ENCODE measurements at regions not wholly inside any gene's neighbourhood (a gene's known extent, or its start where the extent isn't known, plus 50 kb on each side); places are given as distances from the start of the nearest gene placed in this dataset.

- Histone ChIP-seq H3K9me2 (replicated peaks; ENCODE audit: control insufficient read depth, low read length) (no peaks in the 10 kb centered on the region), H3K4me1 (ENCODE audit: control insufficient read depth, low read length) (no peaks in the 10 kb centered on the region), H3K27ac (ENCODE audit: low read depth, low read length) (no peak overlapping the region), H4K20me1 (ENCODE audit: control insufficient read depth, insufficient read depth, low read depth, low read length) (no peaks in the 10 kb centered on the region), H3F3A (ENCODE audit: control insufficient read depth, insufficient read depth) (no peaks in the 10 kb centered on the region), H3K9me3 (ENCODE audit: control insufficient read depth, insufficient read depth, low read length) (peaks cover 3% of the 10 kb centered on the region; the same call in 1 of the 2 replicates), H3K27me3 (ENCODE audit: control insufficient read depth, low read length) (no peaks in the 10 kb centered on the region), H3K79me2 (ENCODE audit: control insufficient read depth, low read length) (no peaks in the 10 kb centered on the region), H3K4me3 (ENCODE audit: low read length) (no peak overlapping the region), H3K36me3 (ENCODE audit: control insufficient read depth, low read length) (no peaks in the 10 kb centered on the region), H3K4me2 (ENCODE audit: low read length) (no peak overlapping the region)
- TF ChIP-seq EZH2phosphoT487 (IDR thresholded peaks at IDR 0.05; ENCODE audit: borderline replicate concordance, low read length), result no peak
- TF ChIP-seq CTCF (IDR thresholded peaks at IDR 0.05; ENCODE audit: low read depth, low read length, poor library complexity, severe bottlenecking), result no peak
These were observed 226.4 kb upstream of the DSEL start for GRCh38 chr18:67742954-67743353.

- no peak overlapping the region for H3K27ac ChIP-seq (ENCODE audit: low read depth, low read length)
- no peaks in the 10 kb centered on the region for H3K4me1 ChIP-seq (ENCODE audit: control insufficient read depth, low read length)
- H3K79me2 ChIP-seq (ENCODE audit: control insufficient read depth, low read length), result no peaks in the 10 kb centered on the region
- H3K27me3 ChIP-seq (ENCODE audit: control insufficient read depth, low read length), result no peaks in the 10 kb centered on the region
- no peaks in the 10 kb centered on the region for H3F3A ChIP-seq (ENCODE audit: control insufficient read depth, insufficient read depth)
- H3K4me3 ChIP-seq (ENCODE audit: low read length), result no peak overlapping the region
- TF ChIP-seq EZH2phosphoT487 (IDR thresholded peaks at IDR 0.05; ENCODE audit: borderline replicate concordance, low read length) (no peak), CTCF (IDR thresholded peaks at IDR 0.05; ENCODE audit: low read depth, low read length, poor library complexity, severe bottlenecking) (no peak)
- no peaks in the 10 kb centered on the region for H4K20me1 ChIP-seq (ENCODE audit: control insufficient read depth, insufficient read depth, low read depth, low read length)
- peaks cover 3% of the 10 kb centered on the region; the same call in 1 of the 2 replicates for H3K9me3 ChIP-seq (ENCODE audit: control insufficient read depth, insufficient read depth, low read length)
- no peak overlapping the region for H3K4me2 ChIP-seq (ENCODE audit: low read length)
- H3K36me3 ChIP-seq (ENCODE audit: control insufficient read depth, low read length), result no peaks in the 10 kb centered on the region
- H3K9me2 ChIP-seq (replicated peaks; ENCODE audit: control insufficient read depth, low read length), result no peaks in the 10 kb centered on the region
These were observed 226.0 kb upstream of the DSEL start for GRCh38 chr18:67742525-67742924.

GRCh38 chr18:67735506-67735905, 219.0 kb upstream of the DSEL start:
- TF ChIP-seq EZH2phosphoT487 (IDR thresholded peaks at IDR 0.05; ENCODE audit: borderline replicate concordance, low read length) (no peak), CTCF (IDR thresholded peaks at IDR 0.05; ENCODE audit: low read depth, low read length, poor library complexity, severe bottlenecking) (no peak)
- Histone ChIP-seq H4K20me1 (ENCODE audit: control insufficient read depth, insufficient read depth, low read depth, low read length) (no peaks in the 10 kb centered on the region), H3K27ac (ENCODE audit: low read depth, low read length) (no peak overlapping the region), H3K4me1 (ENCODE audit: control insufficient read depth, low read length) (no peaks in the 10 kb centered on the region), H3K4me2 (ENCODE audit: low read length) (no peak overlapping the region), H3K36me3 (ENCODE audit: control insufficient read depth, low read length) (no peaks in the 10 kb centered on the region), H3K9me3 (ENCODE audit: control insufficient read depth, insufficient read depth, low read length) (no peaks in the 10 kb centered on the region), H3F3A (ENCODE audit: control insufficient read depth, insufficient read depth) (no peaks in the 10 kb centered on the region), H3K79me2 (ENCODE audit: control insufficient read depth, low read length) (no peaks in the 10 kb centered on the region), H3K27me3 (ENCODE audit: control insufficient read depth, low read length) (no peaks in the 10 kb centered on the region), H3K4me3 (ENCODE audit: low read length) (no peak overlapping the region), H3K9me2 (replicated peaks; ENCODE audit: control insufficient read depth, low read length) (no peaks in the 10 kb centered on the region)

DNA sequence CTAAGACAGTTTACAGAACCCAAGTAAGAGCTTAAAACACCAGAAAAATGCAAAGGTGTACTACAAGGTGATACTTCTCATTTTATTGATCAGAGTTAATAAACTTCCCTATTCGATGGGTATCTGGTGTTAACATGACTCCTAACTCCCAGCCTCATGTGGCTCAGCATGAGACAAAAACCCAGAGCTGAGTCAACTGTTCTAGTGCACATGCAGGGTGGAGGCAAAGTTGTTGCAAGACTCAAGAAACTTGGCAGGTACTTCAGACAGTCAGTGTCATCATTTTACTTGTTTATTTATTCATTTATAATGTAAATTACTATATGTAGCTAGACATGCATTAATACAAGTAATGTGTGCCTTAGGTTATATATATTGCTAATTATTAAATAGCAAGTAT, 216.6 kb upstream of the DSEL start:
- H3K4me2 ChIP-seq (ENCODE audit: low read length), result no peak overlapping the region
- no peaks in the 10 kb centered on the region for H3F3A ChIP-seq (ENCODE audit: control insufficient read depth, insufficient read depth)
- no peaks in the 10 kb centered on the region for H3K4me1 ChIP-seq (ENCODE audit: control insufficient read depth, low read length)
- no peaks in the 10 kb centered on the region for H4K20me1 ChIP-seq (ENCODE audit: control insufficient read depth, insufficient read depth, low read depth, low read length)
- H3K27ac ChIP-seq (ENCODE audit: low read depth, low read length), result no peak overlapping the region
- H3K9me3 ChIP-seq (ENCODE audit: control insufficient read depth, insufficient read depth, low read length), result no peaks in the 10 kb centered on the region
- no peaks in the 10 kb centered on the region for H3K9me2 ChIP-seq (replicated peaks; ENCODE audit: control insufficient read depth, low read length)
- H3K79me2 ChIP-seq (ENCODE audit: control insufficient read depth, low read length), result no peaks in the 10 kb centered on the region
- TF ChIP-seq CTCF (IDR thresholded peaks at IDR 0.05; ENCODE audit: low read depth, low read length, poor library complexity, severe bottlenecking), result no peak
- no peak for TF ChIP-seq EZH2phosphoT487 (IDR thresholded peaks at IDR 0.05; ENCODE audit: borderline replicate concordance, low read length)
- no peaks in the 10 kb centered on the region for H3K36me3 ChIP-seq (ENCODE audit: control insufficient read depth, low read length)
- H3K27me3 ChIP-seq (ENCODE audit: control insufficient read depth, low read length), result no peaks in the 10 kb centered on the region
- H3K4me3 ChIP-seq (ENCODE audit: low read length), result no peak overlapping the region
